Keratinocyte (primary cell): ENCODE measurements at regions not wholly inside any gene's neighbourhood (a gene's known extent, or its start where the extent isn't known, plus 50 kb on each side); places are given as distances from the start of the nearest gene placed in this dataset.

ENCODE experiments used
- DNase-seq: peaks from one replicate; pipeline ENCODE4 v3.0.0-alpha.2; 2011; ENCODE audit warnings: low read depth, missing footprints, low spot score
- FAIRE-seq: peaks from 2 replicates; lab custom pipeline; 2011; peaks lifted over from hg19 to GRCh38; lab: Jason Lieb, UNC
- H2AFZ ChIP-seq: 2 replicates; pipeline ENCODE4 v1.6.0; 2012; ENCODE audit warnings: low read length, control low read depth, inconsistent platforms; ENCODE audit not compliant: control insufficient read depth
- H3K27ac ChIP-seq: 2 replicates; pipeline ENCODE4 v1.5.1; 2011; ENCODE audit warnings: low read length; ENCODE audit not compliant: control insufficient read depth, insufficient read depth
- H3K27me3 ChIP-seq: 3 replicates; pipeline ENCODE4 v1.6.0; 2011; ENCODE audit warnings: low read length; ENCODE audit not compliant: control insufficient read depth, insufficient read depth; ENCODE audit errors: extremely low read depth
- H3K36me3 ChIP-seq, 2 experiments: 2 replicates in 1 of 2; 3 replicates in 1 of 2; pipeline ENCODE4 v1.5.1; 2011; ENCODE audit warnings: low read length in 2 of 2, mild to moderate bottlenecking in 1 of 2; ENCODE audit not compliant: control insufficient read depth in 2 of 2, insufficient read depth in 2 of 2; ENCODE audit errors: extremely low read depth in 1 of 2
- H3K4me1 ChIP-seq: 3 replicates; pipeline ENCODE4 v1.5.1; 2011; ENCODE audit warnings: low read length; ENCODE audit not compliant: control insufficient read depth, insufficient read depth; ENCODE audit errors: extremely low read depth
- H3K4me2 ChIP-seq: 3 replicates; pipeline ENCODE4 v1.6.0; 2011; ENCODE audit warnings: low read depth, low read length; ENCODE audit not compliant: control insufficient read depth, insufficient read depth; ENCODE audit errors: extremely low read depth
- H3K4me3 ChIP-seq, 3 experiments: fragments of 200-600 bp in 1 of 3; sonication (generic) in 1 of 3; 2 replicates in 2 of 3; 3 replicates in 1 of 3; pipeline ENCODE4 v1.5.1; 2011 to 2016; ENCODE audit warnings: low read length in 3 of 3, mild to moderate bottlenecking in 3 of 3, control low read depth in 2 of 3, inconsistent platforms in 1 of 3, low read depth in 1 of 3, mixed read lengths in 1 of 3, mixed run types in 1 of 3, moderate library complexity in 1 of 3; ENCODE audit not compliant: control insufficient read depth in 2 of 3, insufficient read depth in 2 of 3; ENCODE audit errors: extremely low read depth in 1 of 3
- H3K79me2 ChIP-seq: 2 replicates; pipeline ENCODE4 v1.6.0; 2012; ENCODE audit warnings: low read length; ENCODE audit not compliant: control insufficient read depth, insufficient read depth
- H3K9ac ChIP-seq: 3 replicates; pipeline ENCODE4 v1.6.0; 2011; ENCODE audit warnings: low read length; ENCODE audit not compliant: control insufficient read depth, insufficient read depth; ENCODE audit errors: extremely low read depth
- H3K9me1 ChIP-seq: 3 replicates; pipeline ENCODE4 v1.6.0; 2011; ENCODE audit warnings: low read length; ENCODE audit not compliant: control insufficient read depth, insufficient read depth; ENCODE audit errors: extremely low read depth
- H3K9me3 ChIP-seq: 2 replicates; pipeline ENCODE4 v1.5.1; 2012; ENCODE audit warnings: low read depth, low read length; ENCODE audit not compliant: control insufficient read depth
- H4K20me1 ChIP-seq: 3 replicates; pipeline ENCODE4 v1.6.0; 2011; ENCODE audit warnings: low read length; ENCODE audit not compliant: control insufficient read depth, insufficient read depth; ENCODE audit errors: extremely low read depth
- CTCF ChIP-seq, 3 experiments: IDR thresholded peaks in 1 of 3; conservative IDR thresholded peaks in 1 of 3; optimal IDR thresholded peaks in 1 of 3; 2 replicates in 2 of 3; 3 replicates in 1 of 3; pipeline versions ENCODE3 to v1.5.1; 2011; ENCODE audit warnings: low read length in 3 of 3, mild to moderate bottlenecking in 3 of 3, moderate library complexity in 2 of 3, control low read depth in 1 of 3, inconsistent platforms in 1 of 3; ENCODE audit not compliant: insufficient read depth in 2 of 3; ENCODE audit errors: extremely low read depth in 1 of 3
- EZH2 ChIP-seq: IDR thresholded peaks from one replicate; pipeline ENCODE4 v1.6.1; 2012; ENCODE audit warnings: inconsistent platforms, mild to moderate bottlenecking, low read length, moderate library complexity
- dilution Hi-C: fragments of 300-500 bp; cut with MboI; formaldehyde crosslinking; loops from one replicate; pipeline ENCODE4 v1.7.0; 2020; ENCODE audit warnings: low sequenced_read_pairs; ENCODE audit not compliant: extremely low pct_ligation_motif_present

- Histone ChIP-seq H3K27me3 (no peaks in the 10 kb centered on the region), H3K4me1 (peaks cover 3% of the 10 kb centered on the region), H3K4me2 (no peak overlapping the region), H3K9me3 (no peaks in the 10 kb centered on the region), H3K9me1 (no peaks in the 10 kb centered on the region), H4K20me1 (no peaks in the 10 kb centered on the region), H2AFZ (no peak overlapping the region), H3K4me3 (no peak overlapping the region), H3K27ac (no peak overlapping the region), H3K79me2 (no peaks in the 10 kb centered on the region), H3K9ac (no peak overlapping the region), H3K36me3 (no peaks in the 10 kb centered on the region)
- DNase-seq (no peak), FAIRE-seq (no peak)
- TF ChIP-seq EZH2, result no peak
- TF ChIP-seq CTCF (optimal IDR thresholded peaks at IDR 0.05 in 1 of 3, IDR thresholded peaks at IDR 0.05 in 1 of 3, conservative IDR thresholded peaks at IDR 0.05 in 1 of 3; ENCODE audit: extremely low read depth in 1 of 3, insufficient read depth in 2 of 3, low read length in 3 of 3), result no peak
- dilution Hi-C loops, result no loop called here
Measured at GRCh38 chr13:95496485-95496884, 56.0 kb upstream of the CLDN10 start.

GRCh38 chr13:95497381-95497807, 55.1 kb upstream of the CLDN10 start:
- H3K36me3 ChIP-seq, result no peaks in the 10 kb centered on the region
- dilution Hi-C loops, result no loop called here
- H3K27me3 ChIP-seq, result no peaks in the 10 kb centered on the region
- TF ChIP-seq EZH2, result no peak
- no peak for TF ChIP-seq CTCF (optimal IDR thresholded peaks at IDR 0.05 in 1 of 3, IDR thresholded peaks at IDR 0.05 in 1 of 3, conservative IDR thresholded peaks at IDR 0.05 in 1 of 3; ENCODE audit: extremely low read depth in 1 of 3, insufficient read depth in 2 of 3, low read length in 3 of 3)
- no peaks in the 10 kb centered on the region for H4K20me1 ChIP-seq
- H3K27ac ChIP-seq, result no peak overlapping the region
- H3K4me2 ChIP-seq, result no peak overlapping the region
- H3K79me2 ChIP-seq, result no peaks in the 10 kb centered on the region
- no peak for DNase-seq
- H3K9ac ChIP-seq, result no peak overlapping the region
- no peaks in the 10 kb centered on the region for H3K9me3 ChIP-seq
- H3K9me1 ChIP-seq, result no peaks in the 10 kb centered on the region
- no peak overlapping the region for H2AFZ ChIP-seq
- no peaks in the 10 kb centered on the region for H3K4me1 ChIP-seq
- FAIRE-seq, result no peak
- no peak overlapping the region for H3K4me3 ChIP-seq
